Heart left ventricle (tissue), 16 donors: ENCODE measurements at regions not wholly inside any gene's neighbourhood (a gene's known extent, or its start where the extent isn't known, plus 50 kb on each side); places are given as distances from the start of the nearest gene placed in this dataset.

Experiments
- ATAC-seq, 4 donors: fragments of 200-7000 bp; cut with Tn5 transposase; one replicate each; pipeline ENCODE4 v1.9.1; 2020 to 2022; ENCODE audit warnings: moderate library complexity in 4 of 4, mild to moderate bottlenecking in 3 of 4, moderate number of reproducible peaks in 1 of 4
- DNase-seq, 5 donors: peaks; one replicate each; pipeline ENCODE4 v3.0.0-alpha.2; 2020
- H3K27ac ChIP-seq, 12 donors: fragments of 200-600 bp; sonication (generic) in 4 of 12; one replicate each; pipeline versions ENCODE4 v1.5.0 to v1.8.0; 2016 to 2022; ENCODE audit warnings: mild to moderate bottlenecking in 2 of 12
- H3K27me3 ChIP-seq, 9 donors: fragments of 200-600 bp; sonication (generic) in 2 of 9; one replicate each; pipeline versions ENCODE4 v1.5.1 to v1.8.0; 2016 to 2022; ENCODE audit warnings: mild to moderate bottlenecking in 3 of 9
- H3K36me3 ChIP-seq, 9 donors: fragments of 200-600 bp; sonication (generic) in 2 of 9; one replicate each; pipeline versions ENCODE4 v1.5.0 to v1.8.0; 2018 to 2022; ENCODE audit warnings: mild to moderate bottlenecking in 2 of 9
- H3K4me1 ChIP-seq, 12 donors: fragments of 200-600 bp; sonication (generic) in 4 of 12; one replicate each; pipeline versions ENCODE4 v1.5.0 to v1.8.0; 2016 to 2022; ENCODE audit warnings: mild to moderate bottlenecking in 3 of 12
- H3K4me3 ChIP-seq, 12 donors: fragments of 200-600 bp; sonication (generic) in 4 of 12; one replicate each; pipeline versions ENCODE4 v1.5.0 to v1.8.0; 2017 to 2022; ENCODE audit warnings: mild to moderate bottlenecking in 9 of 12, moderate library complexity in 4 of 12
- H3K9me3 ChIP-seq, 12 donors: fragments of 200-600 bp; sonication (generic) in 4 of 12; one replicate each; pipeline versions ENCODE4 v1.5.0 to v1.8.0; 2016 to 2022; ENCODE audit warnings: mild to moderate bottlenecking in 1 of 12
- CTCF ChIP-seq, 12 donors: fragments of 200-600 bp; sonication (generic) in 4 of 12; IDR thresholded peaks; one replicate each; pipeline versions ENCODE4 v1.5.0 to v1.8.0; 2018 to 2022; ENCODE audit warnings: antibody characterized with exemption in 12 of 12, mild to moderate bottlenecking in 5 of 12
- POLR2A ChIP-seq, 2 donors: fragments of 450-650 bp; IDR thresholded peaks; one replicate each; pipeline ENCODE4 v1.6.1; 2017; ENCODE audit warnings: antibody characterized with exemption in 2 of 2, mild to moderate bottlenecking in 2 of 2, moderate library complexity in 2 of 2
- WGBS, 4 donors: extraction: QIAGEN DNeasy Blood & Tissue Kit in 2 of 4; methylation state at CpG; one replicate each; pipeline versions ENCODE4 v1.1.5 to v1.1.7; 2013 to 2018; 5-methylcytosine and 5-hydroxymethylcytosine counted together
- intact Hi-C, 10 donors: fragments of 100-400 bp; cut with DNase I; formaldehyde crosslinking; loops; one replicate each; pipeline versions ENCODE4 v1.11.1 to v1.14.2; 2022
- donor health status: ischemic (EF 13 %, LVEDD 7.1; RV severe dilation, severe dysfunction).
- donor health status: healthy with polysubstance abuse.
- donor health status: DM: no; HTN: yes; CAD: no.
- donor health status: DM: no; HTN: no; CAD: no.
- donor health status: ischemic (EF 25% LVEDD 6.9; RV normal size, moderate dysfunction).
- donor health status: ischemic (EF 25% LVEDD 5.7; RV mildly dilated, moderate dysfunction).
- donor health status: healthy.
- donor health status: DM: yes; HTN: yes; CAD: no.
- donor health status: ischemic (EF 35%, LVEDD 5.7; RV mildly dilated, moderate dysfunction).
- donor health status: nonischemic (EF 11% LVEDD 7.7; RV severe dilation, severe dysfunction).
- donor health status: DM: yes; HTN: yes; CAD: no.
- donor health status: PGD.
- donor health status: ischemic (EF 29% LVEDD 5.4; RV normal size, mild dysfunction).
- donor health status: nonischemic (EF 23%, LVEDD 6.1; RV moderate dilation, normal function).

- H3K9me3 ChIP-seq = peaks cover 0 to 13% (median 0%) of the 10 kb centered on the region in 12 donors
- H3K27me3 ChIP-seq = no peaks in the 10 kb centered on the region
- no peak overlapping the region for H3K27ac ChIP-seq
- WGBS, 4 donors = 79 to 91% (median 86%) methylated on average over 1 of the region's 1 CpG
- no peak for DNase-seq
- no peaks in the 10 kb centered on the region for H3K36me3 ChIP-seq
- TF ChIP-seq POLR2A (IDR thresholded peaks at IDR 0.05) (no peak), CTCF (IDR thresholded peaks at IDR 0.05) (no peak)
- no peak for ATAC-seq
- peaks cover 0 to 9% (median 0%) of the 10 kb centered on the region in 12 donors for H3K4me1 ChIP-seq
- H3K4me3 ChIP-seq = no peak overlapping the region
- intact Hi-C loops = no loop called here
These were observed 227.8 kb upstream of the SLC24A2 start for GRCh38 chr9:20016611-20017010.

- DNase-seq (no peak), ATAC-seq (peak in 2 of 4 donors; percentile 31 to 37)
- Histone ChIP-seq H3K9me3 (peaks cover 0 to 21% (median 0%) of the 10 kb centered on the region in 12 donors), H3K4me3 (no peak overlapping the region), H3K27ac (peak overlapping the region in 3 of 12 donors; percentile 4 to 30 (median 5)), H3K4me1 (peaks cover 0 to 9% (median 0%) of the 10 kb centered on the region in 12 donors), H3K36me3 (no peaks in the 10 kb centered on the region), H3K27me3 (no peaks in the 10 kb centered on the region)
- 62 to 72% (median 68%) methylated on average over 2 of the region's 2 CpGs for WGBS, 4 donors
- no peak for TF ChIP-seq POLR2A (IDR thresholded peaks at IDR 0.05)
- no peak for TF ChIP-seq CTCF (IDR thresholded peaks at IDR 0.05)
- intact Hi-C loops = no loop called here
These were observed 226.6 kb upstream of the SLC24A2 start for GRCh38 chr9:20015427-20015931.

GRCh38 chr9:20014168-20014567 is 225.3 kb upstream of the SLC24A2 start:
- no peaks in the 10 kb centered on the region for H3K36me3 ChIP-seq
- DNase-seq (no peak), ATAC-seq (no peak)
- TF ChIP-seq POLR2A (IDR thresholded peaks at IDR 0.05) (no peak), CTCF (IDR thresholded peaks at IDR 0.05) (no peak)
- 64 to 72% (median 68%) methylated on average over 4 of the region's 4 CpGs for WGBS, 4 donors
- peaks cover 0 to 17% (median 0%) of the 10 kb centered on the region in 12 donors for H3K9me3 ChIP-seq
- H3K27me3 ChIP-seq = no peaks in the 10 kb centered on the region
- no peak overlapping the region for H3K27ac ChIP-seq
- H3K4me1 ChIP-seq = peaks cover 0 to 9% (median 0%) of the 10 kb centered on the region in 12 donors
- no peak overlapping the region for H3K4me3 ChIP-seq
- intact Hi-C loops = no loop called here

- H3K4me1 ChIP-seq = peaks cover 0 to 9% (median 0%) of the 10 kb centered on the region in 12 donors
- H3K4me3 ChIP-seq = no peak overlapping the region
- H3K27ac ChIP-seq = no peak overlapping the region
- intact Hi-C loops = loop anchor here in 1 of 10 donors (2.0 kb wide), 1 partner anchor 41 kb away; no protein-coding TSS in a partner anchor
- H3K9me3 ChIP-seq = peaks cover 0 to 17% (median 0%) of the 10 kb centered on the region in 12 donors
- no peak for DNase-seq
- H3K36me3 ChIP-seq = no peaks in the 10 kb centered on the region
- H3K27me3 ChIP-seq = no peaks in the 10 kb centered on the region
- 91 to 100% (median 94%) methylated on average over 3 of the region's 3 CpGs for WGBS, 4 donors
- TF ChIP-seq POLR2A (IDR thresholded peaks at IDR 0.05) (no peak), CTCF (IDR thresholded peaks at IDR 0.05) (no peak)
- ATAC-seq = no peak
These were observed 223.4 kb upstream of the SLC24A2 start for GRCh38 chr9:20012232-20012631.
